Fibroblast of lung (primary cell): ENCODE measurements at regions not wholly inside any gene's neighbourhood (a gene's known extent, or its start where the extent isn't known, plus 50 kb on each side); places are given as distances from the start of the nearest gene placed in this dataset.

Experiments
- DNase-seq, 2 donors: peaks; one replicate each; pipeline versions ENCODE4 v3.0.0 to v3.0.0-alpha.2; 2010; ENCODE audit warnings: low read depth in 2 of 2
- H2AFZ ChIP-seq: 2 replicates; pipeline ENCODE4 v1.5.1; 2012; ENCODE audit warnings: low read length, control low read depth, inconsistent platforms
- H3K27ac ChIP-seq: 2 replicates; pipeline ENCODE4 v1.5.1; 2011; ENCODE audit warnings: low read length, control low read depth; ENCODE audit not compliant: insufficient read depth
- H3K27me3 ChIP-seq: 2 replicates; pipeline ENCODE4 v1.5.1; 2011; ENCODE audit warnings: mild to moderate bottlenecking, low read length; ENCODE audit not compliant: control insufficient read depth, insufficient read depth
- H3K36me3 ChIP-seq: 2 replicates; pipeline ENCODE4 v1.5.1; 2011; ENCODE audit warnings: low read length; ENCODE audit not compliant: control insufficient read depth, insufficient read depth
- H3K4me1 ChIP-seq: 2 replicates; pipeline ENCODE4 v1.5.1; 2011; ENCODE audit warnings: low read length; ENCODE audit not compliant: control insufficient read depth, insufficient read depth; ENCODE audit errors: extremely low read depth
- H3K4me2 ChIP-seq: 2 replicates; pipeline ENCODE4 v1.5.1; 2011; ENCODE audit warnings: low read length, control low read depth; ENCODE audit not compliant: insufficient read depth; ENCODE audit errors: extremely low read depth
- H3K4me3 ChIP-seq, 4 experiments: fragments of 200-600 bp in 1 of 4; sonication (generic) in 1 of 4; replicated peaks in 1 of 4; 2 replicates each; pipeline ENCODE4 v1.5.1; 2011 to 2016; ENCODE audit warnings: low read length in 4 of 4, low read depth in 3 of 4, mild to moderate bottlenecking in 3 of 4, control low read depth in 2 of 4, inconsistent platforms in 1 of 4, mixed read lengths in 1 of 4; ENCODE audit not compliant: insufficient read depth in 1 of 4; ENCODE audit errors: control extremely low read depth in 1 of 4
- H3K79me2 ChIP-seq: 2 replicates; pipeline ENCODE4 v1.5.1; 2012; ENCODE audit warnings: mild to moderate bottlenecking, low read length, inconsistent platforms; ENCODE audit not compliant: control insufficient read depth, insufficient read depth
- H3K9ac ChIP-seq: 2 replicates; pipeline ENCODE4 v1.5.1; 2011; ENCODE audit warnings: mild to moderate bottlenecking, low read length, control low read depth; ENCODE audit not compliant: insufficient read depth
- H3K9me3 ChIP-seq: 2 replicates; pipeline ENCODE4 v1.5.1; 2012; ENCODE audit warnings: low read depth, low read length; ENCODE audit not compliant: control insufficient read depth, insufficient read depth
- H4K20me1 ChIP-seq: 2 replicates; pipeline ENCODE4 v1.5.1; 2011; ENCODE audit warnings: low read length; ENCODE audit not compliant: control insufficient read depth, insufficient read depth; ENCODE audit errors: extremely low read depth
- CTCF ChIP-seq, 2 donors: IDR thresholded peaks in 1 of 2; conservative IDR thresholded peaks in 1 of 2; 1 replicate in 1 of 2; 2 replicates in 1 of 2; pipeline ENCODE4 v1.5.1; 2011 to 2012; ENCODE audit warnings: low read length in 2 of 2, control low read depth in 1 of 2, inconsistent platforms in 1 of 2, low read depth in 1 of 2, mild to moderate bottlenecking in 1 of 2
- EZH2 ChIP-seq: IDR thresholded peaks from 2 replicates; pipeline ENCODE4 v1.5.1; 2012; ENCODE audit warnings: low read length, control low read depth, mild to moderate bottlenecking; ENCODE audit errors: missing control alignments

- Histone ChIP-seq H3K9ac (no peak overlapping the region), H3K4me3 (no peak overlapping the region), H3K36me3 (no peaks in the 10 kb centered on the region), H3K9me3 (no peaks in the 10 kb centered on the region), H3K27ac (no peak overlapping the region), H2AFZ (no peak overlapping the region), H4K20me1 (no peaks in the 10 kb centered on the region), H3K27me3 (no peaks in the 10 kb centered on the region), H3K4me1 (no peaks in the 10 kb centered on the region), H3K4me2 (no peak overlapping the region), H3K79me2 (no peaks in the 10 kb centered on the region)
- no peak for DNase-seq
- TF ChIP-seq CTCF (conservative IDR thresholded peaks at IDR 0.05 in 1 of 2, IDR thresholded peaks at IDR 0.05 in 1 of 2; ENCODE audit: low read depth in 1 of 2, low read length in 2 of 2) (no peak), EZH2 (no peak)
Observed at GRCh38 chr11:81332276-81332675, 1401.4 kb downstream of the FAM181B start.

- Histone ChIP-seq H4K20me1 (no peaks in the 10 kb centered on the region), H3K36me3 (no peaks in the 10 kb centered on the region), H3K27me3 (no peaks in the 10 kb centered on the region), H3K4me2 (no peak overlapping the region), H3K9me3 (no peaks in the 10 kb centered on the region), H3K9ac (no peak overlapping the region), H3K79me2 (no peaks in the 10 kb centered on the region), H3K4me1 (no peaks in the 10 kb centered on the region), H2AFZ (no peak overlapping the region), H3K4me3 (no peak overlapping the region), H3K27ac (no peak overlapping the region)
- no peak for TF ChIP-seq CTCF (conservative IDR thresholded peaks at IDR 0.05 in 1 of 2, IDR thresholded peaks at IDR 0.05 in 1 of 2; ENCODE audit: low read depth in 1 of 2, low read length in 2 of 2)
- no peak for TF ChIP-seq EZH2
- DNase-seq = no peak
Observed at GRCh38 chr11:81331611-81332235, 1401.9 kb downstream of the FAM181B start.

- Histone ChIP-seq H2AFZ (no peak overlapping the region), H3K4me3 (no peak overlapping the region), H3K36me3 (no peaks in the 10 kb centered on the region), H3K27ac (no peak overlapping the region), H3K9ac (no peak overlapping the region), H3K79me2 (no peaks in the 10 kb centered on the region), H3K27me3 (no peaks in the 10 kb centered on the region), H3K4me2 (no peak overlapping the region), H3K9me3 (no peaks in the 10 kb centered on the region), H4K20me1 (no peaks in the 10 kb centered on the region), H3K4me1 (no peaks in the 10 kb centered on the region)
- DNase-seq = no peak
- TF ChIP-seq EZH2 = no peak
- no peak for TF ChIP-seq CTCF (conservative IDR thresholded peaks at IDR 0.05 in 1 of 2, IDR thresholded peaks at IDR 0.05 in 1 of 2; ENCODE audit: low read depth in 1 of 2, low read length in 2 of 2)
Observed at GRCh38 chr11:81331088-81331487, 1402.6 kb downstream of the FAM181B start.
